K562 (cell line): ENCODE measurements at regions not wholly inside any gene's neighbourhood (a gene's known extent, or its start where the extent isn't known, plus 50 kb on each side); places are given as distances from the start of the nearest gene placed in this dataset.

Source experiments
- ATAC-seq: fragments of 200-7000 bp; cut with Tn5 transposase; 3 replicates; pipeline ENCODE4 v1.9.1; 2020; ENCODE audit warnings: moderate library complexity
- BruUV-seq: library from RNA; stranded (reverse); fragments of 400-500 nt; replicated peaks from 2 replicates; lab custom pipeline; 2021; lab: Mats Ljungman, UMichigan
- CTCF ChIA-PET: fragments of 300-600 bp; formaldehyde crosslinking; extraction: SDS; loops from one replicate; lab custom pipeline; 2021; ENCODE audit warnings: low intra/inter-chr PET ratio; lab: Yijun Ruan, JAX
- POLR2A ChIA-PET: fragments of 300-600, 350-650 bp; sonication (Branson Sonifier 250); formaldehyde crosslinking; extraction: SDS; loops from one replicate; lab custom pipeline; 2021; ENCODE audit warnings: antibody characterized with exemption, inconsistent platforms; lab: Yijun Ruan, JAX
- DNase-seq, 4 experiments: peaks; one replicate each; pipeline versions ENCODE4 v3.0.0 to v3.0.0-alpha.2; 2011 to 2018; ENCODE audit warnings: low spot score in 3 of 4, mixed read lengths in 3 of 4; ENCODE audit errors: extremely low read depth in 1 of 4
- FAIRE-seq: peaks from 2 replicates; lab custom pipeline; 2011; peaks lifted over from hg19 to GRCh38; lab: Jason Lieb, UNC
- H2AFZ ChIP-seq: 2 replicates; pipeline ENCODE4 v1.6.0; 2011; ENCODE audit warnings: low read depth, low read length, control low read depth, inconsistent platforms
- H3K27ac ChIP-seq: fragments of 200-600 bp; 3 replicates; pipeline ENCODE4 v1.8.0; 2011; ENCODE audit warnings: low read depth, mild to moderate bottlenecking, control low read depth, inconsistent platforms, low read length, moderate library complexity, mixed read lengths; ENCODE audit errors: extremely low read depth
- H3K27me3 ChIP-seq, 2 experiments: fragments of 300-600 bp in 1 of 2; 2 replicates in 1 of 2; 3 replicates in 1 of 2; pipeline versions ENCODE4 v1.6.0 to v1.8.0; 2011; ENCODE audit warnings: inconsistent platforms in 2 of 2, low read length in 2 of 2, mild to moderate bottlenecking in 1 of 2, mixed read lengths in 1 of 2, moderate library complexity in 1 of 2; ENCODE audit not compliant: control insufficient read depth in 2 of 2, insufficient read depth in 2 of 2
- H3K36me3 ChIP-seq: fragments of 300-600 bp; 3 replicates; pipeline ENCODE4 v1.8.0; 2011; ENCODE audit warnings: mild to moderate bottlenecking, low read length, inconsistent platforms; ENCODE audit not compliant: control insufficient read depth, insufficient read depth
- H3K4me1 ChIP-seq, 2 experiments: fragments of 200-600 bp in 1 of 2; replicated peaks in 1 of 2; 2 replicates in 1 of 2; 3 replicates in 1 of 2; pipeline versions ENCODE4 v1.5.1 to v1.8.0; 2011; ENCODE audit warnings: inconsistent platforms in 2 of 2, low read length in 2 of 2, mild to moderate bottlenecking in 1 of 2, mixed read lengths in 1 of 2, moderate library complexity in 1 of 2; ENCODE audit not compliant: control insufficient read depth in 2 of 2, insufficient read depth in 2 of 2
- H3K4me2 ChIP-seq: 2 replicates; pipeline ENCODE4 v1.6.1; 2011; ENCODE audit warnings: low read length, control low read depth, inconsistent platforms, mixed read lengths; ENCODE audit not compliant: insufficient read depth
- H3K4me3 ChIP-seq: fragments of 200-600 bp; sonication (generic), shearing (Covaris generic); 2 replicates; pipeline ENCODE4 v1.5.1; 2016; ENCODE audit warnings: control low read depth, inconsistent platforms
- H3K79me2 ChIP-seq: fragments of 200-600 bp; 3 replicates; pipeline ENCODE4 v1.8.0; 2011; ENCODE audit warnings: low read length, inconsistent platforms; ENCODE audit not compliant: control insufficient read depth, insufficient read depth
- H3K9ac ChIP-seq, 2 experiments: 2 replicates each; pipeline versions ENCODE4 v1.6.0 to v1.6.1; 2011; ENCODE audit warnings: low read depth in 2 of 2, low read length in 2 of 2, control low read depth in 1 of 2, inconsistent platforms in 1 of 2, mild to moderate bottlenecking in 1 of 2, mixed read lengths in 1 of 2; ENCODE audit not compliant: insufficient read depth in 1 of 2
- H3K9me1 ChIP-seq: one replicate; pipeline ENCODE4 v1.6.0; 2011; ENCODE audit warnings: inconsistent platforms, mild to moderate bottlenecking, low read length, moderate library complexity; ENCODE audit not compliant: control insufficient read depth, insufficient read depth
- H3K9me3 ChIP-seq: replicated peaks from 2 replicates; pipeline ENCODE4 v1.5.1; 2011; ENCODE audit warnings: low read depth, low read length, inconsistent platforms; ENCODE audit not compliant: control insufficient read depth, insufficient read depth
- H4K20me1 ChIP-seq: replicated peaks from 2 replicates; pipeline ENCODE4 v1.6.1; 2011; ENCODE audit warnings: low read length, inconsistent platforms, mixed read lengths; ENCODE audit not compliant: control insufficient read depth, insufficient read depth
- EZH2 ChIP-seq: IDR thresholded peaks from 2 replicates; pipeline ENCODE4 v1.6.1; 2012; ENCODE audit warnings: low read depth, mild to moderate bottlenecking, inconsistent platforms, low read length, borderline replicate concordance
- KDM2B ChIP-seq: fragments of 250-450 bp; sonication (Bioruptor Pico); IDR thresholded peaks from 2 replicates; pipeline ENCODE4 v1.8.0; 2021; ENCODE audit warnings: mild to moderate bottlenecking, moderate library complexity
- PRMT5 ChIP-seq: sonication (generic); formaldehyde crosslinking; IDR thresholded peaks from 2 replicates; pipeline ENCODE4 v1.5.0; 2020; ENCODE audit warnings: missing genetic modification reagents
- RBM34 ChIP-seq: fragments of 200-400 bp; formaldehyde crosslinking; IDR thresholded peaks from 2 replicates; pipeline ENCODE4 v1.6.1; 2018; ENCODE audit warnings: low read length, borderline replicate concordance; ENCODE audit not compliant: insufficient read depth
- SMARCC2 ChIP-seq: fragments of 450-650 bp; IDR thresholded peaks from 2 replicates; pipeline ENCODE4 v1.6.1; 2017; ENCODE audit warnings: antibody characterized with exemption, moderate library complexity, mild to moderate bottlenecking, low read depth
- WHSC1 ChIP-seq: IDR thresholded peaks from one replicate; pipeline ENCODE4 v1.6.1; 2012; ENCODE audit warnings: low read length, control low read depth, inconsistent platforms
- ZC3H11A ChIP-seq: IDR thresholded peaks from 2 replicates; pipeline ENCODE4 v1.6.1; 2012; ENCODE audit warnings: low read depth, low read length, improper control_type of control experiment
- ZKSCAN1 ChIP-seq: fragments of 150-350 bp; IDR thresholded peaks from 2 replicates; pipeline ENCODE4 v1.6.1; 2016; ENCODE audit warnings: low read depth, low read length
- ZNF41 ChIP-seq: fragments of 250-450 bp; sonication (Bioruptor Pico); conservative IDR thresholded peaks from 2 replicates; pipeline ENCODE4 v1.4.0; 2020; ENCODE audit warnings: mild to moderate bottlenecking
- ZNF766 ChIP-seq: fragments of 200-800 bp; sonication (Bioruptor generic); conservative IDR thresholded peaks from 2 replicates; pipeline ENCODE4 v1.6.1; 2016; ENCODE audit warnings: missing genetic modification characterization, missing compliant biosample characterization
- WGBS: fragments of 100-300 bp; shearing (Covaris generic); methylation state at CpG from one replicate; pipeline ENCODE4 v1.1.6; 2016; ENCODE audit warnings: low coverage, mixed read lengths; ENCODE audit not compliant: insufficient coverage; ENCODE audit errors: missing lambda C conversion rate; 5-methylcytosine and 5-hydroxymethylcytosine counted together
- in situ Hi-C: fragments of 300-500 bp; cut with MboI; formaldehyde crosslinking; loops from 4 replicates; pipeline ENCODE4 v1.15.0; 2018; ENCODE audit warnings: inconsistent platforms, mixed read lengths
- intact Hi-C: fragments of 100-400 bp; cut with micrococcal nuclease; formaldehyde crosslinking; loops from 2 replicates; pipeline ENCODE4 v1.14.2; 2022
- TF ChIP-seq, protein P1 (sequence below): fragments of 250-450 bp; sonication (Bioruptor Pico); IDR thresholded peaks from 2 replicates; pipeline ENCODE4 v1.4.0; 2020; ENCODE audit warnings: mild to moderate bottlenecking
- TF ChIP-seq, protein P2 (sequence below): fragments of 250-450 bp; sonication (Bioruptor Pico); IDR thresholded peaks from 2 replicates; pipeline ENCODE4 v1.4.0; 2020; ENCODE audit warnings: mild to moderate bottlenecking, moderate library complexity
- TF ChIP-seq, protein P3 (sequence below), 2 experiments: fragments of 450-650 bp in 1 of 2; IDR thresholded peaks; 2 replicates each; pipeline ENCODE4 v1.6.1; 2011 to 2017; ENCODE audit warnings: low read depth in 2 of 2, antibody characterized with exemption in 1 of 2, borderline replicate concordance in 1 of 2, low read length in 1 of 2, mild to moderate bottlenecking in 1 of 2, mixed read lengths in 1 of 2; ENCODE audit not compliant: control insufficient read depth in 1 of 2

DNA sequence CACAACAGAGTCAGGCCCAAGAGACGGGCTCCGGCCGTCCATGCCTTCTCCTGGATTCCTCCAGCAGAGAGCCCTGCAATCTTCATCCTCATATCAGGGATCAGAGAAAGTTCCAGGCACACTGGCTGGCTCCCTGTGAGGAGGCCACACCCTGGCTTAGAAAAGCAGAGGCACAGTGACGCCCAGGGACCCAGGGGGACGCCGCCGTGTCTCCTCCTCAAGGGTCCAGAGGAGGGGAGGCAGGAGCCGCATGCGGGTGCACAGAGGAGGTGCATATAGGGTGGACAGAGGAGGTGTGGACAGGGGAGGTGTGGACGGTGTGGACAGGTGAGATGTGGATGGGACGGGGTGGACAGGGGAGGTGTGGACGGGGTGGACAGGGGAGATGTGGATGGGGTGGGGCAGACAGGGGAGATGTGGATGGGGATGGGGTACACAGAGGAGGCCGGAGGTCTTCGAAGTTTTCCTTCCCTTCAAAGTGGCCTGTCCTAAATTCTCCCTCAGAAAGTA lies 1521.9 kb downstream of the BRD1 start:
- no peak for ATAC-seq
- Histone ChIP-seq H3K36me3 (no peaks in the 10 kb centered on the region), H3K9me3 (no peaks in the 10 kb centered on the region), H4K20me1 (no peaks in the 10 kb centered on the region), H3K4me1 (no peaks in the 10 kb centered on the region), H3K27ac (no peak overlapping the region), H3K4me3 (no peak overlapping the region), H3K9me1 (no peaks in the 10 kb centered on the region), H3K79me2 (no peaks in the 10 kb centered on the region), H2AFZ (no peak overlapping the region), H3K27me3 (no peaks in the 10 kb centered on the region; a peak in 1 of 5 replicates), H3K4me2 (no peak overlapping the region), H3K9ac (no peak overlapping the region)
- intact Hi-C loops: no loop called here
- no peak for FAIRE-seq
- ChIA-PET POLR2A (no interaction called here), CTCF (no interaction called here)
- no TSS peak for BruUV-seq
- no peak for DNase-seq
- WGBS: 10% methylated on average over 2 of the region's 14 CpGs
- in situ Hi-C loops: no loop called here
- TF ChIP-seq PRMT5 (CRISPR knock-in tag) (no peak), RBM34 (no peak), ZC3H11A (no peak), ZNF41 (CRISPR knock-in tag) (no peak), KDM2B (no peak), SMARCC2 (no peak), ZKSCAN1 (no peak), WHSC1 (no peak), EZH2 (no peak), ZNF766 (no peak)
- TF ChIP-seq, protein P1, sequence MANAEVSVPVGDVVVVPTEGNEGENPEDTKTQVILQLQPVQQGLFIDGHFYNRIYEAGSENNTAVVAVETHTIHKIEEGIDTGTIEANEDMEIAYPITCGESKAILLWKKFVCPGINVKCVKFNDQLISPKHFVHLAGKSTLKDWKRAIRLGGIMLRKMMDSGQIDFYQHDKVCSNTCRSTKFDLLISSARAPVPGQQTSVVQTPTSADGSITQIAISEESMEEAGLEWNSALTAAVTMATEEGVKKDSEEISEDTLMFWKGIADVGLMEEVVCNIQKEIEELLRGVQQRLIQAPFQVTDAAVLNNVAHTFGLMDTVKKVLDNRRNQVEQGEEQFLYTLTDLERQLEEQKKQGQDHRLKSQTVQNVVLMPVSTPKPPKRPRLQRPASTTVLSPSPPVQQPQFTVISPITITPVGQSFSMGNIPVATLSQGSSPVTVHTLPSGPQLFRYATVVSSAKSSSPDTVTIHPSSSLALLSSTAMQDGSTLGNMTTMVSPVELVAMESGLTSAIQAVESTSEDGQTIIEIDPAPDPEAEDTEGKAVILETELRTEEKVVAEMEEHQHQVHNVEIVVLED (CRISPR knock-in tag): no peak
- TF ChIP-seq, protein P2, sequence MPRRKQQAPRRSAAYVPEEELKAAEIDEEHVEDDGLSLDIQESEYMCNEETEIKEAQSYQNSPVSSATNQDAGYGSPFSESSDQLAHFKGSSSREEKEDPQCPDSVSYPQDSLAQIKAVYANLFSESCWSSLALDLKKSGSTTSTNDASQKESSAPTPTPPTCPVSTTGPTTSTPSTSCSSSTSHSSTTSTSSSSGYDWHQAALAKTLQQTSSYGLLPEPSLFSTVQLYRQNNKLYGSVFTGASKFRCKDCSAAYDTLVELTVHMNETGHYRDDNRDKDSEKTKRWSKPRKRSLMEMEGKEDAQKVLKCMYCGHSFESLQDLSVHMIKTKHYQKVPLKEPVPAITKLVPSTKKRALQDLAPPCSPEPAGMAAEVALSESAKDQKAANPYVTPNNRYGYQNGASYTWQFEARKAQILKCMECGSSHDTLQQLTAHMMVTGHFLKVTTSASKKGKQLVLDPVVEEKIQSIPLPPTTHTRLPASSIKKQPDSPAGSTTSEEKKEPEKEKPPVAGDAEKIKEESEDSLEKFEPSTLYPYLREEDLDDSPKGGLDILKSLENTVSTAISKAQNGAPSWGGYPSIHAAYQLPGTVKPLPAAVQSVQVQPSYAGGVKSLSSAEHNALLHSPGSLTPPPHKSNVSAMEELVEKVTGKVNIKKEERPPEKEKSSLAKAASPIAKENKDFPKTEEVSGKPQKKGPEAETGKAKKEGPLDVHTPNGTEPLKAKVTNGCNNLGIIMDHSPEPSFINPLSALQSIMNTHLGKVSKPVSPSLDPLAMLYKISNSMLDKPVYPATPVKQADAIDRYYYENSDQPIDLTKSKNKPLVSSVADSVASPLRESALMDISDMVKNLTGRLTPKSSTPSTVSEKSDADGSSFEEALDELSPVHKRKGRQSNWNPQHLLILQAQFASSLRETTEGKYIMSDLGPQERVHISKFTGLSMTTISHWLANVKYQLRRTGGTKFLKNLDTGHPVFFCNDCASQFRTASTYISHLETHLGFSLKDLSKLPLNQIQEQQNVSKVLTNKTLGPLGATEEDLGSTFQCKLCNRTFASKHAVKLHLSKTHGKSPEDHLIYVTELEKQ (CRISPR knock-in tag): no peak
- TF ChIP-seq, protein P3, sequence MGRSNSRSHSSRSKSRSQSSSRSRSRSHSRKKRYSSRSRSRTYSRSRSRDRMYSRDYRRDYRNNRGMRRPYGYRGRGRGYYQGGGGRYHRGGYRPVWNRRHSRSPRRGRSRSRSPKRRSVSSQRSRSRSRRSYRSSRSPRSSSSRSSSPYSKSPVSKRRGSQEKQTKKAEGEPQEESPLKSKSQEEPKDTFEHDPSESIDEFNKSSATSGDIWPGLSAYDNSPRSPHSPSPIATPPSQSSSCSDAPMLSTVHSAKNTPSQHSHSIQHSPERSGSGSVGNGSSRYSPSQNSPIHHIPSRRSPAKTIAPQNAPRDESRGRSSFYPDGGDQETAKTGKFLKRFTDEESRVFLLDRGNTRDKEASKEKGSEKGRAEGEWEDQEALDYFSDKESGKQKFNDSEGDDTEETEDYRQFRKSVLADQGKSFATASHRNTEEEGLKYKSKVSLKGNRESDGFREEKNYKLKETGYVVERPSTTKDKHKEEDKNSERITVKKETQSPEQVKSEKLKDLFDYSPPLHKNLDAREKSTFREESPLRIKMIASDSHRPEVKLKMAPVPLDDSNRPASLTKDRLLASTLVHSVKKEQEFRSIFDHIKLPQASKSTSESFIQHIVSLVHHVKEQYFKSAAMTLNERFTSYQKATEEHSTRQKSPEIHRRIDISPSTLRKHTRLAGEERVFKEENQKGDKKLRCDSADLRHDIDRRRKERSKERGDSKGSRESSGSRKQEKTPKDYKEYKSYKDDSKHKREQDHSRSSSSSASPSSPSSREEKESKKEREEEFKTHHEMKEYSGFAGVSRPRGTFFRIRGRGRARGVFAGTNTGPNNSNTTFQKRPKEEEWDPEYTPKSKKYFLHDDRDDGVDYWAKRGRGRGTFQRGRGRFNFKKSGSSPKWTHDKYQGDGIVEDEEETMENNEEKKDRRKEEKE (IDR thresholded peaks at IDR 0.05; ENCODE audit: borderline replicate concordance in 1 of 2, control insufficient read depth in 1 of 2, low read depth in 2 of 2, low read length in 1 of 2): no peak
